Ovary (tissue), 7 donors: ENCODE measurements at regions not wholly inside any gene's neighbourhood (a gene's known extent, or its start where the extent isn't known, plus 50 kb on each side); places are given as distances from the start of the nearest gene placed in this dataset.

Experiments used
- DNase-seq, 5 donors: peaks; one replicate each; pipeline ENCODE4 v3.0.0-alpha.2; 2019 to 2020
- H3K27ac ChIP-seq, 2 donors: fragments of 200-600 bp; one replicate each; pipeline versions ENCODE4 v1.5.1 to v1.8.0; 2019 to 2022
- H3K27me3 ChIP-seq: fragments of 200-600 bp; one replicate; pipeline ENCODE4 v1.8.0; 2022
- H3K36me3 ChIP-seq: fragments of 200-600 bp; sonication (generic); one replicate; pipeline ENCODE4 v1.5.1; 2019
- H3K4me1 ChIP-seq: one replicate; pipeline ENCODE4 v1.8.1; 2013; ENCODE audit warnings: mild to moderate bottlenecking, moderate library complexity; ENCODE audit not compliant: insufficient read depth
- H3K4me3 ChIP-seq: fragments of 200-600 bp; sonication (generic); one replicate; pipeline ENCODE4 v1.5.1; 2017
- H3K9me3 ChIP-seq, 2 donors: fragments of 200-600 bp in 1 of 2; sonication (generic) in 1 of 2; one replicate each; pipeline versions ENCODE4 v1.5.1 to v1.8.1; 2013 to 2019; ENCODE audit warnings: mild to moderate bottlenecking in 1 of 2, moderate library complexity in 1 of 2
- CTCF ChIP-seq, 3 donors: fragments of 450-650 bp in 2 of 3; fragments of 200-600 bp in 1 of 3; IDR thresholded peaks; one replicate each; pipeline versions ENCODE4 v1.5.1 to v1.8.0; 2016 to 2022; ENCODE audit warnings: antibody characterized with exemption in 3 of 3, mild to moderate bottlenecking in 1 of 3
- EP300 ChIP-seq: sonication (generic); formaldehyde crosslinking; IDR thresholded peaks from one replicate; pipeline ENCODE4 v1.6.1; 2017; ENCODE audit warnings: antibody characterized with exemption
- POLR2A ChIP-seq: fragments of 450-650 bp; IDR thresholded peaks from one replicate; pipeline ENCODE4 v1.6.1; 2017; ENCODE audit warnings: antibody characterized with exemption, mild to moderate bottlenecking, moderate library complexity
- WGBS, 3 donors: extraction: QIAGEN DNeasy Blood & Tissue Kit in 1 of 3; methylation state at CpG; one replicate each; pipeline versions ENCODE4 v1.1.5 to v1.1.7; 2013 to 2017; 5-methylcytosine and 5-hydroxymethylcytosine counted together
- intact Hi-C, 4 donors: fragments of 100-400 bp; cut with DNase I; formaldehyde crosslinking; loops; one replicate each; pipeline versions ENCODE4 v1.11.0 to v1.15.1; 2022 to 2023
- donor health status: DM: no; HTN: no; CAD: no; lungs with moderate emphysema.
- donor health status: DM: no; HTN: no; CAD: no.
- donor health status: Bipolar disorder and iron deficiency.
- donor health status: DM: no; HTN: no; CAD: no.
- donor health status: DM: yes; HTN: yes; CAD: no.

GRCh38 chr9:102072059-102072764, 333.8 kb upstream of the GRIN3A start:
- no peaks in the 10 kb centered on the region for H3K36me3 ChIP-seq
- no peaks in the 10 kb centered on the region for H3K9me3 ChIP-seq
- no peak for TF ChIP-seq EP300
- TF ChIP-seq CTCF (IDR thresholded peaks at IDR 0.05) = no peak
- TF ChIP-seq POLR2A = no peak
- intact Hi-C loops = no loop called here
- WGBS, 3 donors = 7 to 20% (median 10%) methylated on average over 9 of the region's 9 CpGs
- no peak overlapping the region for H3K4me3 ChIP-seq
- no peaks in the 10 kb centered on the region for H3K4me1 ChIP-seq
- no peak overlapping the region for H3K27ac ChIP-seq
- no peak for DNase-seq
- H3K27me3 ChIP-seq = no peaks in the 10 kb centered on the region

DNA sequence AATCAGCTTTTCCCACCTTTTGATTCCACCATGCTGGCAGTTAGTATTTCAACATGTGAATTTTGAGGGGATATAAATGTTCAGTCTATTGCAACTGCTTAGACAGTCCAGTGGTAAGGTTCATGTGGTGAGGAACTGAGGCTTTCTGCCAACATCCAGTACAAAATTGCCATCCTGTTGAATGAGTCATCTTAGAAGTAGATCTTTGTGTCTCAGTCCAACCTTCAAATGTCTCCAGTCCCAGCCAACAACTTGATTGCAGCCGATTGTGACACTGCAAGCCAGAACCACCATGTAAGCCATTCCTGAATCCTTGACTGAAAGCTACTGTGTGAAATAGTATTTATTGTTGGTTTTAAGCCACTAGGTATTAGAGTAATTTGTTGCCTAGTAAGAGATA, 331.5 kb upstream of the GRIN3A start:
- Histone ChIP-seq H3K36me3 (no peaks in the 10 kb centered on the region), H3K9me3 (no peaks in the 10 kb centered on the region), H3K4me3 (no peak overlapping the region), H3K27ac (no peak overlapping the region), H3K27me3 (no peaks in the 10 kb centered on the region), H3K4me1 (no peaks in the 10 kb centered on the region)
- TF ChIP-seq CTCF (IDR thresholded peaks at IDR 0.05) = no peak
- no peak for TF ChIP-seq POLR2A
- no peak for TF ChIP-seq EP300
- WGBS, 3 donors = 50 to 61% (median 57%) methylated on average over 1 of the region's 1 CpG
- intact Hi-C loops = no loop called here
- DNase-seq = no peak

- H3K27ac ChIP-seq = no peak overlapping the region
- 91 to 93% (median 92%) methylated on average over 2 of the region's 2 CpGs for WGBS, 3 donors
- no peak overlapping the region for H3K4me3 ChIP-seq
- intact Hi-C loops = no loop called here
- no peaks in the 10 kb centered on the region for H3K27me3 ChIP-seq
- TF ChIP-seq CTCF (IDR thresholded peaks at IDR 0.05) = no peak
- no peak for TF ChIP-seq EP300
- no peak for TF ChIP-seq POLR2A
- peaks cover 3% of the 10 kb centered on the region for H3K4me1 ChIP-seq
- H3K36me3 ChIP-seq = no peaks in the 10 kb centered on the region
- no peaks in the 10 kb centered on the region for H3K9me3 ChIP-seq
- DNase-seq = no peak
These were observed 316.4 kb upstream of the GRIN3A start for GRCh38 chr9:102054811-102055210.

DNA sequence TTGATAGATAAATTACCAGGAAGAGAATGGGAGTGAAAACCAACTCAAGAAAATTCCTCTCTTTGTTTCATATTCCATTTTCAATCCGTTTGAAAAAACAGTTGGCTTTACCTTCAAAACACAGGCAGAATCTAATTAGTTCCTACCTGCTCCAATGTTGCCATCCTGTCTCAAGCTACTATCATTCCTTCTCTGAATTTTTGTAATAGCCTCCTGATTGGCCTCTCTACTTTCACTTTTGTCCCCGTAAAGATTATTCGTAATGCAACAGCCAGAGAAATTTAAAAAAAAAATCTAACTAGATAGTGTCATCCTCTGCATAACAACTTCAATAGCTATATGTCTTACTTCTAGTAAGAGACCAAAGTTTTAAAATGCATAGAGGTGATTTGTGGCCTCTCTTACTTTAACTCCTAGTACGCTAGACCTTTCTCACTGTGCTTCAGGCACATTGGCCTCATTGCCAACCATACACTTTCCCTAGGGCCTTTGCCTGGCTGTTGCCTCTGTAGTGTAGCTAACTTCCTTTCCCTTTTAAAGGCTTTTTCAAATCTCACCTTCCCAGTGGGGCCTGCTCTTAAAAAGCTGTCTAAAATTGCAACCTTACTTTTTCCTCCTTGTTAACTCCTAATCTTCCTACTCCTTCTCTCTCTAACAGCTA, 311.3 kb upstream of the GRIN3A start:
- TF ChIP-seq EP300 = no peak
- no peaks in the 10 kb centered on the region for H3K36me3 ChIP-seq
- no peak overlapping the region for H3K4me3 ChIP-seq
- H3K9me3 ChIP-seq = no peaks in the 10 kb centered on the region
- intact Hi-C loops = no loop called here
- H3K27ac ChIP-seq = no peak overlapping the region
- 32 to 39% (median 37%) methylated on average over 4 of the region's 4 CpGs for WGBS, 3 donors
- no peak for DNase-seq
- H3K27me3 ChIP-seq = no peaks in the 10 kb centered on the region
- peaks cover 1% of the 10 kb centered on the region for H3K4me1 ChIP-seq

GRCh38 chr9:102047549-102047948, 309.1 kb upstream of the GRIN3A start:
- H3K36me3 ChIP-seq = no peaks in the 10 kb centered on the region
- intact Hi-C loops = no loop called here
- no peaks in the 10 kb centered on the region for H3K9me3 ChIP-seq
- H3K4me3 ChIP-seq = no peak overlapping the region
- DNase-seq = no peak
- H3K27me3 ChIP-seq = no peaks in the 10 kb centered on the region
- H3K27ac ChIP-seq = no peak overlapping the region
- TF ChIP-seq CTCF (IDR thresholded peaks at IDR 0.05) (no peak), EP300 (no peak), POLR2A (no peak)
- H3K4me1 ChIP-seq = peaks cover 1% of the 10 kb centered on the region
- WGBS, 3 donors = 75 to 82% (median 76%) methylated on average over 3 of the region's 3 CpGs
